Mesenchymal stem cell (in vitro differentiated cells and primary cell): ENCODE measurements at regions not wholly inside any gene's neighbourhood (a gene's known extent, or its start where the extent isn't known, plus 50 kb on each side); places are given as distances from the start of the nearest gene placed in this dataset.

Source experiments
- DNase-seq: peaks from one replicate; pipeline ENCODE4 v3.0.0-alpha.2; 2013
- H2AFZ ChIP-seq: one replicate; pipeline ENCODE4 v1.6.1; 2013; ENCODE audit warnings: low read depth, mild to moderate bottlenecking, control low read depth, inconsistent platforms, low read length, moderate library complexity
- H2AK5ac ChIP-seq: 2 replicates; pipeline ENCODE4 v1.6.1; 2013; ENCODE audit warnings: low read length, moderate library complexity, mild to moderate bottlenecking, inconsistent platforms; ENCODE audit not compliant: severe bottlenecking
- H2BK120ac ChIP-seq: one replicate; pipeline ENCODE4 v1.6.1; 2013; ENCODE audit warnings: low read depth, mild to moderate bottlenecking, inconsistent platforms, low read length, moderate library complexity
- H2BK12ac ChIP-seq, 2 experiments: one replicate each; pipeline ENCODE4 v1.6.1; 2013; ENCODE audit warnings: inconsistent platforms in 2 of 2, low read length in 2 of 2, mild to moderate bottlenecking in 2 of 2, moderate library complexity in 2 of 2, control low read depth in 1 of 2
- H2BK15ac ChIP-seq: one replicate; pipeline ENCODE4 v1.6.1; 2013; ENCODE audit warnings: mild to moderate bottlenecking, low read depth, inconsistent platforms; ENCODE audit not compliant: poor library complexity, severe bottlenecking
- H2BK5ac ChIP-seq: 2 replicates; pipeline ENCODE4 v1.6.1; 2013; ENCODE audit warnings: low read depth, mild to moderate bottlenecking, low read length, control low read depth, inconsistent platforms; ENCODE audit not compliant: poor library complexity, severe bottlenecking
- H3K14ac ChIP-seq, 2 experiments: one replicate each; pipeline ENCODE4 v1.6.1; 2013; ENCODE audit warnings: inconsistent platforms in 2 of 2, low read length in 2 of 2, control low read depth in 1 of 2, mild to moderate bottlenecking in 1 of 2, moderate library complexity in 1 of 2
- H3K18ac ChIP-seq, 2 experiments: one replicate each; pipeline ENCODE4 v1.6.1; 2013; ENCODE audit warnings: inconsistent platforms in 2 of 2, low read length in 2 of 2, control low read depth in 1 of 2, low read depth in 1 of 2, mild to moderate bottlenecking in 1 of 2
- H3K23ac ChIP-seq, 2 experiments: one replicate each; pipeline ENCODE4 v1.6.1; 2013; ENCODE audit warnings: inconsistent platforms in 2 of 2, low read length in 2 of 2, mild to moderate bottlenecking in 2 of 2, moderate library complexity in 2 of 2, control low read depth in 1 of 2
- H3K27ac ChIP-seq: 2 replicates; pipeline ENCODE4 v1.5.1; 2013; ENCODE audit warnings: mild to moderate bottlenecking, moderate library complexity, low read length, control low read depth, inconsistent platforms; ENCODE audit not compliant: poor library complexity, severe bottlenecking
- H3K27me3 ChIP-seq, 2 experiments: 2 replicates each; pipeline versions ENCODE4 v1.6.1 to v1.7.0; 2013; ENCODE audit warnings: low read length in 2 of 2, mild to moderate bottlenecking in 2 of 2, moderate library complexity in 2 of 2, control low read depth in 1 of 2, inconsistent platforms in 1 of 2; ENCODE audit not compliant: control insufficient read depth in 1 of 2, insufficient read depth in 1 of 2
- H3K36me3 ChIP-seq, 2 experiments: 2 replicates each; pipeline versions ENCODE4 v1.6.1 to v1.7.0; 2013; ENCODE audit warnings: low read length in 2 of 2, control low read depth in 1 of 2, inconsistent platforms in 1 of 2, low read depth in 1 of 2, mild to moderate bottlenecking in 1 of 2; ENCODE audit not compliant: insufficient read depth in 2 of 2, control insufficient read depth in 1 of 2
- H3K4ac ChIP-seq, 2 experiments: one replicate each; pipeline ENCODE4 v1.6.1; 2013; ENCODE audit warnings: inconsistent platforms in 2 of 2, low read length in 2 of 2, mild to moderate bottlenecking in 2 of 2, moderate library complexity in 2 of 2, control low read depth in 1 of 2, low read depth in 1 of 2
- H3K4me1 ChIP-seq: 2 replicates; pipeline ENCODE4 v1.6.1; 2013; ENCODE audit warnings: low read depth, low read length, control low read depth; ENCODE audit not compliant: control insufficient read depth, insufficient read depth
- H3K4me2 ChIP-seq: 2 replicates; pipeline ENCODE4 v1.6.1; 2013; ENCODE audit warnings: low read length, mild to moderate bottlenecking, inconsistent platforms; ENCODE audit not compliant: poor library complexity, severe bottlenecking
- H3K4me3 ChIP-seq, 2 experiments: 2 replicates each; pipeline versions ENCODE4 v1.5.1 to v1.7.0; 2013; ENCODE audit warnings: low read length in 2 of 2, mild to moderate bottlenecking in 2 of 2, control low read depth in 1 of 2, low read depth in 1 of 2; ENCODE audit not compliant: insufficient read depth in 1 of 2
- H3K79me1 ChIP-seq: replicated peaks from 2 replicates; pipeline ENCODE4 v1.6.1; 2013; ENCODE audit warnings: mild to moderate bottlenecking, control low read depth, low read length, inconsistent platforms; ENCODE audit not compliant: poor library complexity, severe bottlenecking
- H3K9ac ChIP-seq: 2 replicates; pipeline ENCODE4 v1.7.0; 2013; ENCODE audit warnings: mild to moderate bottlenecking, low read length, moderate library complexity
- H3K9me3 ChIP-seq: 2 replicates; pipeline ENCODE4 v1.7.0; 2013; ENCODE audit warnings: mild to moderate bottlenecking, low read length; ENCODE audit not compliant: control insufficient read depth
- H4K8ac ChIP-seq: one replicate; pipeline ENCODE4 v1.6.1; 2013; ENCODE audit warnings: inconsistent platforms, mild to moderate bottlenecking, low read length, moderate library complexity
- H4K91ac ChIP-seq: one replicate; pipeline ENCODE4 v1.6.1; 2013; ENCODE audit warnings: mild to moderate bottlenecking, low read length, inconsistent platforms
- WGBS: methylation state at CpG from one replicate; pipeline ENCODE4 v1.1.7; 2013; ENCODE audit warnings: mixed read lengths; 5-methylcytosine and 5-hydroxymethylcytosine counted together

DNA sequence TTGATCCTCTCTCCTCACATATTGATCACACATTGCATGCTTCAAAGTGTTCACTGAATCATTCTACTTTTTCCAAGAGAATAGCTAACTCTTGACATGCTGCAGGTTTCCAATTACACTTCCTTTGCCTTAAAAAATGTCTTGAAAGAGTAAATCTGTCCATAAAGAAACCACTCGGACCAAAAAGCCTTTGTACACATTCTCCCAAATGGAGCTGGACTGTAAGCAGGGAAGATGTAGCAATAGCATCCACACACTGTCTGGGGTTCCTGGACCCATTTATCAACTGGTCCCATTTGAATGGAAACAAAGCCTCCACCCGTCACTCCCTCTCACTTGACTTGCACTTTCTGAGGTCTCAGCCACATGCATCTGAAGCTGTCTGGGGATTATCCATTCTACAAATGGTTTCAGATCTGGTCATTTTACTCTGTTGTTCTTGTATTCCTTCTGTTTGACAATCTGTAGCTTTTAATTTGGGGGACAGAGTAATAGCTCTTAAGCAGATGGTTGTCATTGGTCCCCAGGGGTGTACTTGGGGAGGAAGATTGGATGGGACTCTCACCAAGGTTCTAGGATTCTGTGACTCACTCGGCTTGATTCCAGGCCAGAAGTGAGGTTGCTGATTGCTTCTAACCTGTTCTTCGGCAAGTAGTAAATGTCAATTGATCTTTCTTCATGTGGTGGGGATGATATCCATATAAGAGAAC, 203.5 kb downstream of the HIBADH start:
- H3K4me3 ChIP-seq = peak overlapping the region in 1 of 2 experiments; percentile 9
- DNase-seq = peak; percentile 14
- H4K91ac ChIP-seq = no peak overlapping the region
- no peak overlapping the region for H3K18ac ChIP-seq
- WGBS = 78% methylated on average over 3 of the region's 4 CpGs
- no peak overlapping the region for H2AK5ac ChIP-seq
- no peak overlapping the region for H3K9ac ChIP-seq
- H3K4me2 ChIP-seq = no peak overlapping the region
- no peaks in the 10 kb centered on the region for H3K36me3 ChIP-seq
- H3K9me3 ChIP-seq = no peaks in the 10 kb centered on the region
- no peak overlapping the region for H3K14ac ChIP-seq
- H4K8ac ChIP-seq = no peak overlapping the region
- no peaks in the 10 kb centered on the region for H3K4me1 ChIP-seq
- H3K27me3 ChIP-seq = peaks cover 20 to 21% of the 10 kb centered on the region in 2 experiments
- H2BK15ac ChIP-seq = no peak overlapping the region
- H2AFZ ChIP-seq = no peak overlapping the region
- H2BK5ac ChIP-seq = no peak overlapping the region
- no peak overlapping the region for H2BK120ac ChIP-seq
- H3K23ac ChIP-seq = no peak overlapping the region
- H3K79me1 ChIP-seq = no peaks in the 10 kb centered on the region
- H2BK12ac ChIP-seq = no peak overlapping the region
- no peak overlapping the region for H3K27ac ChIP-seq
- no peak overlapping the region for H3K4ac ChIP-seq

DNA sequence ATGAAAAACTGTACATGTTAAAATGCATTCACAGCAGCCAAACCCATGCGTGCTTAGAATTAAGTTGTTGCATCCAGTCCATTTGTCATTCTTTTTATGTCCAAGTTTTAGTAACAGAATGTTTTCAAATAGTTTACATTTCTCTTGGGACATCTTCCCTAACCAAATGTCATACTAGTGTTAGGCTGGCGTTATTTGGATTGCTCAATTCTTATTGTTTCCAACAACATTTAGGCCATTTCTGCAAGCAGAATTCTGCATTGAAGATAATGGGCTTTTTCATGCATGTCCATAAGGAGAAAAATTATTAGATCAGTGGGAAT, 203.0 kb downstream of the HIBADH start:
- Histone ChIP-seq H3K4me2 (no peak overlapping the region), H3K9ac (no peak overlapping the region), H3K23ac (no peak overlapping the region), H3K36me3 (no peaks in the 10 kb centered on the region), H4K91ac (no peak overlapping the region), H3K4me1 (no peaks in the 10 kb centered on the region), H3K18ac (no peak overlapping the region), H3K9me3 (no peaks in the 10 kb centered on the region), H3K27ac (no peak overlapping the region), H2BK12ac (no peak overlapping the region), H4K8ac (no peak overlapping the region), H2BK15ac (no peak overlapping the region), H2BK120ac (no peak overlapping the region), H2BK5ac (no peak overlapping the region), H3K79me1 (no peaks in the 10 kb centered on the region), H2AK5ac (no peak overlapping the region), H3K27me3 (peaks cover 22% of the 10 kb centered on the region in 2 experiments), H2AFZ (no peak overlapping the region), H3K4ac (no peak overlapping the region), H3K4me3 (peak overlapping the region in 1 of 2 experiments; percentile 9), H3K14ac (no peak overlapping the region)
- no peak for DNase-seq
- no CpG with 5 or more reads among the region's 2 CpGs for whole genome bisulfite sequencing

DNA sequence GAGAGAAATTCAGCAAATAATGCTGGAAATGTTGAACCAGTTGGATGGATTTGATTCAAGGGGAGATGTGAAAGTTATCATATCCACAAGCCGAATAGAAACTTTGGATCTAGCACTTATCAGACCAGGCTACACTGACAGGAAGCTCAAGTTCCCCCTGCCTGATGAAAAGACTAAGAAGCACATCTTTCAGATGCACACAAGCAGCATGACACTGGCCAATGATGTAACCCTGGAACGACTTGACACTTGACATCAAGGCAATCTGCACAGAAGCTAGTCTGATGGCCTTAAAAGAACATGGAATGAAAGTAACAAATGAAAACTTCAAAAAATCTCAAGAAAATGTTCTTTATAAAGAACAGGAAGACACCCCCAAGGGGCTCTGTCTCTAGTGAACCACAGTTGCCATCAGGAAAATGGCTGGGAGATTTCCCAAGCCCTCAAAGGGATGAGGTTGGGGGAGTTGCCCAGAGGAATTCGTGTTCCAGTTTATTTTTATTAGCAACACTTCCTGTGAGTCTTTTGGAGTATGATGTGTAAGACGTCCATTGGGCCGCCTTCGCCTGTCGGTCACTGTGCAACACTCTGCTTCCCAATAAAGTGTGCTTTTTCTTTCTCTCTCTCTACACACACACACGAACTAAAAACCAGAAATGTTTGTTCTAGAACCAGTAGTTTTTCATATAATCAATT, 200.0 kb downstream of the HIBADH start:
- no peak overlapping the region for H2AFZ ChIP-seq
- no peak overlapping the region for H4K91ac ChIP-seq
- no peak overlapping the region for H3K18ac ChIP-seq
- no peak overlapping the region for H3K14ac ChIP-seq
- no peak overlapping the region for H2BK5ac ChIP-seq
- H2BK120ac ChIP-seq = no peak overlapping the region
- no peak overlapping the region for H2AK5ac ChIP-seq
- H4K8ac ChIP-seq = no peak overlapping the region
- H3K79me1 ChIP-seq = no peaks in the 10 kb centered on the region
- no peak overlapping the region for H3K27ac ChIP-seq
- H2BK15ac ChIP-seq = no peak overlapping the region
- H3K4me1 ChIP-seq = no peaks in the 10 kb centered on the region
- H3K9ac ChIP-seq = no peak overlapping the region
- H3K9me3 ChIP-seq = no peaks in the 10 kb centered on the region
- H2BK12ac ChIP-seq = no peak overlapping the region
- H3K4me2 ChIP-seq = no peak overlapping the region
- peak; percentile 16 for DNase-seq
- H3K36me3 ChIP-seq = no peaks in the 10 kb centered on the region
- no peak overlapping the region for H3K4ac ChIP-seq
- peaks cover 36 to 50% of the 10 kb centered on the region in 2 experiments for H3K27me3 ChIP-seq
- WGBS = 51% methylated on average over 5 of the region's 8 CpGs
- no peak overlapping the region for H3K23ac ChIP-seq
- no peak overlapping the region for H3K4me3 ChIP-seq

DNA sequence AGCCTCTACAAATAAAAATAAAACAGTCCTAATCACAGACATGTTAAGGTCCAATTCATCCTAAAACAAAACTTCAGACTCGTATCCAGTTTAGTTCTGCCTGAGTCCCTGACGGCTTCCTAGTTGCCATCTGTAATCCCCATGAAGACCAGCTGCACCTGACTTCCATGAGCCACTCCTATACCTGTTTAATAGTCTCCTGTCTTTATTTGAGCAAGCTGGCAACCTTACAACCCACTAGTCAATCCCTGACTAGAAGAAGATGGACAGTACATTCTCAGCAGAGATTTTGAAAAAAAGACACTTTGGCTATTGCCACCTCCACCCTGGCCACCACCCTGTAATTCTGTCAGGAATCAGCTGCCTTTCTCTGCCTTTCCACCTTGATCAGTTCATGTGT, 197.7 kb downstream of the HIBADH start:
- Histone ChIP-seq H3K4ac (no peak overlapping the region), H2AK5ac (no peak overlapping the region)
- WGBS = 83% methylated on average over 2 of the region's 2 CpGs

More for the DNA sequence above, 197.7 kb downstream of the HIBADH start:
- no peaks in the 10 kb centered on the region for H3K36me3 ChIP-seq
- no peak overlapping the region for H3K18ac ChIP-seq
- no peaks in the 10 kb centered on the region for H3K4me1 ChIP-seq
- no peak overlapping the region for H4K91ac ChIP-seq
- H3K23ac ChIP-seq = no peak overlapping the region
- H3K4me3 ChIP-seq = no peak overlapping the region
- no peak overlapping the region for H3K9ac ChIP-seq
- H2BK12ac ChIP-seq = no peak overlapping the region
- no peak overlapping the region for H3K27ac ChIP-seq
- peaks cover 36 to 48% of the 10 kb centered on the region in 2 experiments for H3K27me3 ChIP-seq
- no peaks in the 10 kb centered on the region for H3K9me3 ChIP-seq
- DNase-seq = no peak
- H2AFZ ChIP-seq = no peak overlapping the region
- no peak overlapping the region for H3K14ac ChIP-seq
- no peak overlapping the region for H4K8ac ChIP-seq
- H2BK15ac ChIP-seq = no peak overlapping the region
- no peaks in the 10 kb centered on the region for H3K79me1 ChIP-seq
- no peak overlapping the region for H3K4me2 ChIP-seq
- no peak overlapping the region for H2BK120ac ChIP-seq
- no peak overlapping the region for H2BK5ac ChIP-seq
